Retinal pigment epithelial cell (primary cell): ENCODE measurements at regions not wholly inside any gene's neighbourhood (a gene's known extent, or its start where the extent isn't known, plus 50 kb on each side); places are given as distances from the start of the nearest gene placed in this dataset.
"Not testable (repeated sequence)": the region's sequence is repeated elsewhere in the genome, so short reads cannot be mapped to it uniquely, and the experiment has no call there.

ENCODE experiments used
- DNase-seq: peaks from one replicate; pipeline ENCODE4 v3.0.0-alpha.2; 2010; ENCODE audit warnings: low read depth
- H3K4me3 ChIP-seq: 2 replicates; pipeline ENCODE4 v1.5.1; 2011; ENCODE audit warnings: mild to moderate bottlenecking, low read length, control low read depth, moderate library complexity
- TF ChIP-seq, protein P1 (sequence below): conservative IDR thresholded peaks from 2 replicates; pipeline ENCODE4 v1.5.1; 2011; ENCODE audit warnings: low read depth, low read length, control low read depth, inconsistent platforms

DNA sequence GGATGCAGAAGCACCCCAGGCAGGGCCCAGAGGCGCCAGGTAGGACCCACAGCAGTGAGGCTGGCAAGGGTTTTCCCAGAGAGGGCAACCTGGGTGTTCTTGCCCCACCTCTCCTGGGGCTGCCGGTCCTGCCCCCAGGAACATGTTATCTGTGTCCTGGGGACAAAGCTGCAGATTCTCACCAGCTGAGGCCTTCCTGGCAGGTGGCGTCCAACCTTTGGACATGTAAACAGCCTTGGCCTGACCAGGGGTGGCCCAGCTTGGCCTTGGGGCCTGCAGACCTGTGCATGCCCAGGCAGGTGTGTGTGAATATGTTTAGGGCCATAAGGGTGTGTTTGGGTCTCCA, 101.8 kb upstream of the LARP1 start:
- H3K4me3 ChIP-seq, result no peak overlapping the region

DNA sequence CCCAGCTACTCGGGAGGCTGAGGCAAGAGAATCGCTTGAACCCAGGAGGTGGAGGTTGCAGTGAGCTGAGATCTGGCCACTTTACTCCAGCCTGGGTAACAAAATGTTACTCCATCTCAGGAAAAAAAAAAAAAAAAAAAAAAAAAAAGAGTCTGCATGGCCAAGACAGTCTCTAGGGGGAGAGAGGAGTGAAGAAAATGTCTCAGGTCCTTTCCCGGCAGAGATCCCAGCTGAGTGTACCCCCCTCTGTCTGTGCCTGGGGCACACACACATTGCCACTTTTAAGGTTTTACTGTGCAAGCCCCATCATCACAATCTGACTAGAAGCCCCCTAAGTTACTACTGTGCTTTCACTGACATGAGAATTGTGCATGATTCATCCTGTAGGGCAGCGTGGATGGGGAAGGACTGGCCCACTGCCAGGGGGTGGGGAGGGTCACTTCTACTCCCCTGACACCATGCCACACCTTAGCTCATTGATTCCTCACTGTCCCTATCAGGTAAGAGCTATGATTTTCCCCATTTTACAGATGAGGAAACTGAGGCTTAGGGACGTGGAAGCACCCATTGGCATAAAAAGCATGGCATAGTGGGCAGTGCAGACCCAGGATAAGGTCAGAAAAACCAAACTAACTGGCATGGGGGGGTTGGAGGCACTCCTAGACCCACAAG, 102.3 kb upstream of the LARP1 start:
- TF ChIP-seq, protein P1, sequence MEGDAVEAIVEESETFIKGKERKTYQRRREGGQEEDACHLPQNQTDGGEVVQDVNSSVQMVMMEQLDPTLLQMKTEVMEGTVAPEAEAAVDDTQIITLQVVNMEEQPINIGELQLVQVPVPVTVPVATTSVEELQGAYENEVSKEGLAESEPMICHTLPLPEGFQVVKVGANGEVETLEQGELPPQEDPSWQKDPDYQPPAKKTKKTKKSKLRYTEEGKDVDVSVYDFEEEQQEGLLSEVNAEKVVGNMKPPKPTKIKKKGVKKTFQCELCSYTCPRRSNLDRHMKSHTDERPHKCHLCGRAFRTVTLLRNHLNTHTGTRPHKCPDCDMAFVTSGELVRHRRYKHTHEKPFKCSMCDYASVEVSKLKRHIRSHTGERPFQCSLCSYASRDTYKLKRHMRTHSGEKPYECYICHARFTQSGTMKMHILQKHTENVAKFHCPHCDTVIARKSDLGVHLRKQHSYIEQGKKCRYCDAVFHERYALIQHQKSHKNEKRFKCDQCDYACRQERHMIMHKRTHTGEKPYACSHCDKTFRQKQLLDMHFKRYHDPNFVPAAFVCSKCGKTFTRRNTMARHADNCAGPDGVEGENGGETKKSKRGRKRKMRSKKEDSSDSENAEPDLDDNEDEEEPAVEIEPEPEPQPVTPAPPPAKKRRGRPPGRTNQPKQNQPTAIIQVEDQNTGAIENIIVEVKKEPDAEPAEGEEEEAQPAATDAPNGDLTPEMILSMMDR, result peak; percentile 5
- H3K4me3 ChIP-seq, result no peak overlapping the region
- DNase-seq, result no peak

More for the DNA sequence above, 101.8 kb upstream of the LARP1 start:
- DNase-seq, result no peak
- TF ChIP-seq, protein P1, result no peak

DNA sequence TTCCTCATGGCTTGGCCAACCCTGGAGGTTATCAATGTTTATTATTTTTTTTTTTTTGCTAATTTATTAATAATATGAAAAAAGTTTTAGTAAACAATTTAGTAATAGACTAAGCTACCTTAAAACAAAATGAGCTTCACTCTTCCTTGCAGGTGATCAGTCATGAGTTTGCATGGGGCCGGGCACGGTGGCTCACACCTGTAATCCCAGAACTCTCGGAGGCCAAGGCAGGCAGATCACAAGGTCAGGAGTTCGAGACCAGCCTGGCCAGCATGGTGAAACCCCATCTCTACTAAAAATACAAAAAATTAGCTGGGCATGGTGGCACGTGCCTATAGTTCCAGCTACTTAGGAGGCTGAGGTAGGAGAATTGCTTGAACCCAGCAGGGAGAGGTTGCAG, 103.4 kb upstream of the LARP1 start:
- not testable (repeated sequence) for H3K4me3 ChIP-seq, DNase-seq

DNA sequence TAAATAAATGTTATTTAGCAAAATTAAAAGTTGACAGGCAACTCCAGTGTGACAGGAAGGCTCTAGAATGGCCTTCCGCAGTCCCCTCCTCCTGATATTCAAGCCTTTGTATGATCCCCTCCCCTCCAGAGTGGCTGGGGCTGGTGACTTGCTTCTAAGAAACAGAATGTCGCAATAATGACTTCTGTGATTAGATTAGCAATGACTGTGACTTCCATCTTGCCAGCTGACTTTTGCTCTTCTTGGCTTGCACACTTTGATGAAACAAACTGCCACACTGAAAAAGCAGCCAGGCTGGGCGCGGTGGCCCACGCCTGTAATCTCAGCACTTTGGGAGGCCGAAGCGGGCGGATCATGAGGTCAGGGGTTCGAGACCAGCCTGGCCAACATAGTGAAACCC, 106.5 kb upstream of the LARP1 start:
- TF ChIP-seq, protein P1, result no peak
- peak; percentile 16 for DNase-seq
- no peak overlapping the region for H3K4me3 ChIP-seq

DNA sequence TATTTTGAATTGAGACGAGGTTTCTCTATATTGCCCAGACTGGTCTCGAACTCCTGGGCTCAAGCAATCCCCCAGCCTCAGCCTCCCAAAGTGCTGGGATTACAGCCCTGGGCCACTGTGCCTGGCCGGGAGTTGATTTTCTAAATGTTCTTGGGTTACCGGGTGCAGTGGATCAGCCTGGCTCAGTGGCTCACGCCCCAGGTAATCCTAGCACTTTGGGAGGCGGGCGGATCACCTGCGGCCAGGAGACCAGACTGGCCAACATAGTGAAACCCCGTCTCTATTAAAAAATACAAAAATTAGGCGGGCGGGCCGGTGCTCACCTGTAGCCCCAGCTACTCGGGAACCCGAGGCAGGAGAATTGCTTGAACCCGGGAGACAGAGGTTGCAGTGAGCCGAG, 106.9 kb upstream of the LARP1 start:
- TF ChIP-seq, protein P1, result no peak
- DNase-seq, result no peak
- H3K4me3 ChIP-seq, result no peak overlapping the region

DNA sequence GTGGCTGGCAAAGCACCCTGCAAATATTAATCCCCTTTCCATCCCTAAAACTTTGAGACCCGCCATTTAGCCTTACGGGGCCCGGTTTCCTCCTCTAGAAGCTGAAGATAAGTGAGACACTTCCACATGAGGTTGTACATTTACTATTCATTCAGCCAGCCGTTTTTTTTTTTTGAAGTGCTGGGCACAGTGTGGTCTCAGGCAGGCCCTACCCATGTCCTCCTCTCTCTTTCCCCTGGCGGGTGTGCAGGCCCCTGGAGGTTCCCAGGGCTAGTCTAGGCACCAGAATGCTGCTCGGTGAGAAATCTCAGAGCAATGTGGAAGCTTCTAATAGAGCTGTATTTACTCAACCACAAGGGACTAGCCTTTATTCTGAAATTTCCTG, 107.4 kb upstream of the LARP1 start:
- H3K4me3 ChIP-seq, result peak overlapping the region; percentile 38
- TF ChIP-seq, protein P1, result no peak
- DNase-seq, result peak; percentile 6

DNA sequence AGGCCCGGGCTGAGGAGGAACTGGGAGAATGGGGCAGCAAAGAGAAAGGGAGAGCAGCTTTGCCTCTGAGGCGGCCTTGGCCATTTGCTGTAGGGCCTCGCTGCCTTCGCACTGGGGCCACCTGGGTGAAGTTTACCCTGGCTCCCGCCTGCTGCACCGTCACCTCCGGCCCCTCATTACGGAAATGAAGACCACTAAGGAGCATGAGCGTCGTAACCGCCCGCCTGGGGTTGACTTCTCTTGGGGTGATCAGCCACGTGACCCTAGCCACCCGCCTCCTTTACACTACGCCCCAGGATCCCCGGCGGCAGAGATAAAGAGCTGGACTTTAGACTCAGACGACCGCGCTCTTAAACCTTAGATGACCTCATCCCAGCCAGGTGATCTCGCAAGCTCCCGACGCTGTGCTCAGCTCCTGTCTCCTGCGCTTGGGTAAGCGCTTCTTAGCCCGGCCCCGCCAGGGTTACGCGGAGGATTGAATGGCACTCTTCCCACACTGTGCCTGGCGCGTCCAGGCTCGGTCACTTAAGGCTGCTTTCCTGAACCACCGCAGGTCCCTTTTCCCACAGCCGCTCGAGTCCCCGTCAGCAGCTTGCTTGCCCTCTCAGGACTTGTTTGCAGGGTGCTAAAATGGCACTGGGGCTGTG, 107.9 kb upstream of the LARP1 start:
- DNase-seq, result peak; percentile 83
- peak overlapping the region; percentile 38 for H3K4me3 ChIP-seq
- TF ChIP-seq, protein P1, result no peak
